GM20000 (cell line): ENCODE measurements at regions not wholly inside any gene's neighbourhood (a gene's known extent, or its start where the extent isn't known, plus 50 kb on each side); places are given as distances from the start of the nearest gene placed in this dataset.

Experiments
- DNase-seq: peaks from one replicate; pipeline ENCODE4 v3.0.0; 2012; ENCODE audit warnings: low spot score
- CTCF ChIP-seq: IDR thresholded peaks from 2 replicates; pipeline ENCODE4 v1.5.1; 2012; ENCODE audit warnings: mild to moderate bottlenecking, control low read depth; ENCODE audit errors: extremely low read depth, missing control alignments

DNA sequence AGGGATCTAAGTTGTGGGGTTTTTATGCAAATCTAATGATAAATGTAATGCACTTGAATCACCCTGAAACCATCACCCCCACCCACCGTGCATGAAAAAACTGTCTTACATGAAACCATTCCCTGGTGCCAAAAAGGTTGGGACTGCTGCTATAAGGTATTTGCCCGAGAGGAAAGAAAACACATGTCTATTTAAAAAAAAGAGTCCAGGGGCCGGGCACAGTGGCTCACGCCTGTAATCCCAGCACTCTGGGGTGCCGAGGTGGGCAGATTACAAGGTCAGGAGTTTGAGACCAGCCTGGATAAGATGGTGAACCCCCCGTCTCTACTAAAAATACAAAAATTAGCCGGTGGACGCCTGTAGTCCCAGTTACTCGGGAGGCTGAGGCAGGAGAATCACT, 1372.8 kb upstream of the CDH2 start:
- DNase-seq = no peak
- TF ChIP-seq CTCF = no peak

- no peak for DNase-seq
Measured at GRCh38 chr18:29547626-29548025, 1370.7 kb upstream of the CDH2 start.

DNA sequence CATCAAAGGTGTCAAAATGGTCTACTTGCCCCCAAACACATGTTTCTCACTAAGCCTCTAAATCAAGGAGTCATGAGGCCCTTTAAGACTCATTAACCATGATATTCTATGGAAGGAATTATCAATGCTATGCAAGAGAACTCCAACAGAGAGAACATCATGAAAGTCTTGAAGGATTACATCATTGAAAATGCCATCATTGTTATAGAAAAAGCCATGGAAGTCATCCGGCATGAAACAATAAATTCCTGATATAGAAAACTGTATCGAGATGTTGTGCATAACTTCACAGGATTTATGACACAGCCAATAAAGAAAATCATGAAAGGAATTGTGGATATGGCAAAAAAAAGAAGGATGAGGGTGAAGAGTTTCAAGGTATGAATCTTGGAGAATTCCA, 1363.6 kb upstream of the CDH2 start:
- no peak for TF ChIP-seq CTCF
- DNase-seq = no peak

More at GRCh38 chr18:29547626-29548025, 1370.7 kb upstream of the CDH2 start:
- no peak for TF ChIP-seq CTCF

DNA sequence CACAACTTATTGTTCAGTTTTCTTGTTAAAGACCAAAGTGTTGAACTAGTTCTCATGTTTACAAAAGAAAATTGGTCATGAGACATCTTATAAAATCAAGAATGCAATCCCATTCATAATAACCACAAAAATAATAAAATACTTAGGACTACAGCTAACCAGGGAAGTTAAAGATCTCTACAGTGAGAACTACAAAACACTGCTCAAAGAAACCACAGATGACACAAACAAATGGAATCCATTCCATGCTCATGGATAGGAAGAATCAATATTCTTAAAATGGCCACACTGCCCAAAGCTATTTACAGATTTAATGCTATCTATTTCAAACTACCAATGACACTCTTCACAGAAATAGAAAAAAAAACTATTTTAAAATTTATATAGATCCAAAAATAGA, 1354.8 kb upstream of the CDH2 start:
- no peak for TF ChIP-seq CTCF

DNA sequence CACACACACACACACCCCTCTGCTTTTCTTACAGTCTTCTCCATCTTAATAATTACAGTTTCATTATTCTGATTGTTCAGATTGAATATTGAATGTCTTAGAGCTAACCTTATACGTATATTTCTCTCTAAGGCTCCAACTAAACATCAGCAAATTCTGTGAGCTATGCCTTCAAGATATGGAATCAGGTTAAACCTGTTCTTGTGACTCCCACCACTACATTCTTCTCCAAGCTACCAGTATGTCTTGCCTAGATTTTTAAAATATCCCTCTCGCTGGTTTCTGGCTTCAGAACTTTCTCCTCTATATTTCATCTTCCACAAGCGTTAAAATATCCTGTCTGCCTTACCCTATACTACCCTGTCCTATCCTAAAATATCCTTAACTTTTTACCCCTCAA, 1346.4 kb upstream of the CDH2 start:
- TF ChIP-seq CTCF = no peak

More for the DNA sequence above, 1354.8 kb upstream of the CDH2 start:
- DNase-seq = no peak

GRCh38 chr18:29512761-29513160, 1335.8 kb upstream of the CDH2 start:
- no peak for DNase-seq
- no peak for TF ChIP-seq CTCF

More for the DNA sequence above, 1346.4 kb upstream of the CDH2 start:
- DNase-seq = no peak

DNA sequence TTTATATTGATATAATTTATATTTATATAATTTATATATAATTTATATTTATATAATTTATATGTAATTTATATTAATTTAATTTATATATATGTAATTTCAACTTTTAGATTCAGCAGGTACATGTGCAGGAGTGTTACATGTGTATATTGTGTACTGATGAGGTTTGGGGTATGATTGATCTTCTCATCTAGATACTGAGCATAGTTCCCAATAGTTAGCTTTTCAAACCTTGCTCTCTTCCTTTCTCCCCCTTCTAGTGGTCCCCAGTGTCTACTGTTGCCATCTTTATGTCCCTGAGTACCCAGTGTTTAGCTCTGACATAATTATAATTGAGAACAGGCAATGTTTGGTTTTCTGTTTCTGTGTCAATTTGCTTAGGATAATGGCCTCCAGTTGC, 1335.3 kb upstream of the CDH2 start:
- TF ChIP-seq CTCF = no peak
- DNase-seq = no peak
